HG03521 (cell line): ENCODE measurements at regions not wholly inside any gene's neighbourhood (a gene's known extent, or its start where the extent isn't known, plus 50 kb on each side); places are given as distances from the start of the nearest gene placed in this dataset.
"Not testable (repeated sequence)": the region's sequence is repeated elsewhere in the genome, so short reads cannot be mapped to it uniquely, and the experiment has no call there.

Experiments used
- ATAC-seq: cut with Tn5 transposase; IDR thresholded peaks from one replicate; pipeline ENCODE4 v1.9.1; 2021; ENCODE audit warnings: mild to moderate bottlenecking, moderate library complexity; ENCODE audit not compliant: unreplicated experiment

DNA sequence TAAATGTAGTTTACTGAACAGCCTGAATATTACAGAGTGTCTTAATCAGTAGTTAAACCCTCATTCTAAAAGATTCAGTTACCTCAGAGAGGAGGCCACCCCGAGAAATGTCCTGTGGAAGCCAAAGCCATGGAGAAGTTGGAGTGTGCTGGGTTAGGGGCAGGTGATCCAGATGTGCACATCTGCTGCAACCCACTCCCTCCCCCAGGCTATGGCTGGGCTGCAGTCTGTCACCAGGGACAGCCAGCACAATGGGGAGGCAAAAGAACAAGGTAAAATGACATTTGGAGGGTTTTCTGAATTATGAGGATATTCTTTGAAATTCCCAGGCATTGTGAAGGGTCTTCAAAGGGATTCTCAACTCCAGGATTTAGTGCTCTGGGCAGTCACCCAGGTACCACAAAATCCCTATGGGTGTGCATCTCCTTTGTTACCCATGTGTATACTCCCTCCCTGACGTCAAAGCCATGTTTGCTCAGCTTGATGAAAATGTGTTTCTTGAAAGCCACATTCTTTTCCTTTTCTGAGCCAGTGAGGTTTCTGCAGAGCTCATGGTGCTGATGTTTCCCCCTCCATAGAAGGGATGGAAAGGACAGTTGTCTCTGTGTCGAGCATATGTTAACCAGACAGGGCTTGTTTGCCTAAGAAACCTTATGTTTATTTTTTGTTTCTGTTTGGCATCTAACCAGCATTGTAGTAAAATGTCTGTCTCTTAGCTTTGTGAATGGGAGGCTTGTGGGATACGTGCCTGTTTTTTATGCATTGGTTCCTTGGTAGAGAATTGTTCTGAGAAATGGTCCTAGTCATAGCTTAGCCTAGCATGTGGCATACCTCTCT lies 212.3 kb upstream of the TBX18 start:
- ATAC-seq, result no peak

DNA sequence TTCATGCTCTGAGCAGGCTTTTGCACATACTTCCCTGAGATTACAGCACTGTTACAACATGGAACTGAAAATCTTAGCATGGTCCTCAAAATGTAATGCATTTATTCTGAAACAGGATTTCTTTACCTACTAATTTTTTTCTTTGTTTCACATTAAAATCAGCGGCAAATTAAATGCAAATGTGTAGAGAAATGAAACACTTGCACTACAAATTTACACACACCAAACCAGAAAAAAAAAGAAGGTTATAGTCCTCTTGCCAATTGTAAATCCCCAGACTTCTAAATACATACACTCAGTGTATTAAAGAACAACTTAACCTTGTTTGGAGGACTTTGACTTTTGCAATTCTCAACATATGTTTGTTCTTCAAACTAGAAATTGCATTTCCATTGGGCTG lies 210.9 kb upstream of the TBX18 start:
- no peak for ATAC-seq

DNA sequence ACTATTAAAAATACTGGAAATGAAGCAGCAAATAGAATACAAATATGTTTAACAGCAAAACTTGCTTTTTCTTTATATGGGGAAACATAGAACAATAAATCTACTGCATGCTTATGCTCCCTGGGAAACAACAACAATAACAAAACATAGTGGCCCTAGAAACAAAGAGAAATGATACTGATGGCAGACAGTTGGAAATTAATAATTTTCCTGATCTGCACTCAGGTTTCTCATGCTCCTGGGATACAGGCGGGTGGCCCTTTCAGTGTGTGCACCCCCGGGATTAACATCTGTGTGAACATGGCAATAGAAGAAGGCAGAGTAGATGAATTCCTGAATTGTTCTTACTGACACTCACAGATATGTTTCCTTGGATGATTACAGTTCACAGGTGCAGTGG lies 209.2 kb upstream of the TBX18 start:
- no peak for ATAC-seq

DNA sequence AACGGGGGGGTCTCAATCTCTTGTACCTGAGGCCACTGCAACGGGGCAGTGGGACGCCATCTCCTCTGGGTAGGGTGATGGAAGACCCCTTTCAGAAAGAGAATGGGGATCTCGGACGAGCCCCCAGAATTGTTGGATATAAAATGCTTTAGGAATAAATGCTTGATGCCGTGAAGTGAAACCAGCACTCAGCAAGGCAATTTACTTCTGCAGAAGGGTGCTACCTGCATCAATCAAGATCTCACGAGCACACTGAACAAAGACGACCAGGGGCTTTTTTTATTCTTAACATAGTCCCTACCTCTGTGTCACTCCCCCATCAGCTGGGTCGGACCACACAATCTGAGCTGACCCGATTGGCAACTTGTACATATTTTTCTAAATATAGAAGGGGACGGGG lies 203.6 kb upstream of the TBX18 start:
- no peak for ATAC-seq

DNA sequence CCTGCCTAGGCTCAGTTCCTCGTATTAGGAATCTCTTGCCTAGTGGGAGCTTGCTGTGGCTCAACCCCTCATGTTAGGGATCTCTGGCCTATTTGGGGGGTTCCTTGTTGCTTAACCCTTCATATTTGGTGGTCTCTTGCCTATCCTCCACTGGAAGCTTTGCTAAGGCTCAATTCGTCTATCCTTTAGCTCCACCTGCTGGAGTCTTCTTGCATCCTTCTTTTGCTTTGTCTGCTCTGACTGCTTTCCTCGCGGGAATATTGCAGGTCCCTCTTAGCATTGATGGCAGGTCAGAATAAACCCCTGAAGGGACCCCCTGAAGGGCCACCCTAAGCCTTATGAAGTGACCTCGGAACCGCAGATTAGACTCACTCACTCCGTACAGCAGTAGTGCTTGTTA lies 203.0 kb upstream of the TBX18 start:
- no peak for ATAC-seq

DNA sequence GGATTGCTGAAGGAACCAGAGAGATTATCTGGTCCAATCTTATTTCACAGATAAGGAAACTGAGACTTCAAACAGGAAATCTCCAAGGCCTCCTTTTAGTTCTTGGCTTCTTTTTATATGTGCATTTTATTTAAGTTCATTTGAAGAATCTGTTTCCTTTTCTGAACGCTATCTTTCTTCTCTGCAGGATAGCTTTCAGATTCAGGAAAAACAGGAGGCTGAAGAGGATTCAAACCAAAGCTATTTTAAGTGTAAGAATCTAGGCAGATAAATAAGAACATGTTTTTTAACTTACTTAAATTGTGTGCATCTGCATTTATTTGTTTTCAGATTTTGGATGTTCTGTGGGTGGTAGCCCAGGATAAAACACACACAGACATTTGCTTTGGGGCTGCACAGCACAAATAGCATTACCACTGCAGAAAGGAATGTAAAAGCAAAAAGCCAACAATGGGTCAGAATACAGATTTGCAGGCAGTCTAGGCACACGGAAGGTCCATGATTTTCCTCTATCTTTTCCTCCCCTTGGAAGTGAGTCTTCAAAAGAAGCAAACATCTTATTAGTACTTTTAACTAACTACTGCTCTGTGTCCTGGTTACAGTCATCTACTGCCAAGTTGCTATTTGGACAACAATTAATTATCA lies 188.8 kb upstream of the TBX18 start:
- no peak for ATAC-seq

DNA sequence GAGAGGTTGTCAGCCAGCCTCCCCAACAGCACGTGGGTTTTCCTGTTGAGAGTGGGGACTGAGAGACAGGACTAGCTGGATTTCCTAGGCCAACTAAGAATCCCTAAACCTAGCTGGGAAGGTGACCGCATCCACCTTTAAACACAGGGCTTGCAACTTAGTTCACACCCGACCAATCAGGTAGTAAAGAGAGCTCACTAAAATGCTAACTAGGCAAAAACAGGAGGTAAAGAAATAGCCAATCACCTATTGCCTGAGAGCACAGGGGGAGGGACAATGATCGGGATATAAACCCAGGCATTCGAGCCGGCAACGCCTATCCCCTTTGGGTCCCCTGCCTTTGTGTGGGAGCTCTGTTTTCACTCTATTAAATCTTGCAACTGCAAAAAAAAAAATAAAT lies 180.5 kb upstream of the TBX18 start:
- not testable (repeated sequence) for ATAC-seq

DNA sequence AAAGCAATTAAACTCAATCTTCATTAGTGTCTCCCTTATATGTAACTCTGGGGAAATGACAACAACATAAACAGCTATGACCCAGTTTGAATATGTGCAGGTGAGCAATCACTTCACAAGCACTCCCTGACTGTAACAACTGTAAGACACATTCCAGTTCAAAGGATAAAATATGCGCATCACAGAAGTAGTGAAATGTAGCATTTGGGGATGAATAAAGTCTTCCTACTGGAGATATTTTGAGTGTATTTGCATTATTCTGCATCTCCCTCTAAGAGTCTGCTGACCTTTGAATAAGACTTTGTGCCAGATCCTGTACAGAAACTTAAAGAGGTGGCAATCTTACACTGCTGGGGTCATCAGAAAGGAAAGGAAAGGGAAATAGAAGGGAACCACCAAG lies 179.5 kb upstream of the TBX18 start:
- no peak for ATAC-seq

DNA sequence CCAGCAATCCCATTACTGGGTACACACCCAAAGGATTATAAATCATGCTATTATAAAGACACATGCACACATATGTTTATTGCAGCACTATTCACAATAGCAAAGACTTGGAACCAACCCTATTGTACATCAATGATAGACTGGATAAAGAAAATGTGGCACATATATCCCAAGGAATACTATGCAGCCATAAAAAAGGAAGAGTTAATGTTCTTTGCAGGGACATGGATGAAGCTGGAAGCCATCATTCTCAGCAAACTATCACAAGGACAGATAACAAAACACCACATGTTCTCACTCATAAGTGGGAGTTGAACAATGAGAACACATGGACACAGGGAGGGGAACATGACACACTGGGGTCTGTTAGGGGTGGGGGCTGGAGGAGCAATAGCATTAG lies 177.2 kb upstream of the TBX18 start:
- not testable (repeated sequence) for ATAC-seq

DNA sequence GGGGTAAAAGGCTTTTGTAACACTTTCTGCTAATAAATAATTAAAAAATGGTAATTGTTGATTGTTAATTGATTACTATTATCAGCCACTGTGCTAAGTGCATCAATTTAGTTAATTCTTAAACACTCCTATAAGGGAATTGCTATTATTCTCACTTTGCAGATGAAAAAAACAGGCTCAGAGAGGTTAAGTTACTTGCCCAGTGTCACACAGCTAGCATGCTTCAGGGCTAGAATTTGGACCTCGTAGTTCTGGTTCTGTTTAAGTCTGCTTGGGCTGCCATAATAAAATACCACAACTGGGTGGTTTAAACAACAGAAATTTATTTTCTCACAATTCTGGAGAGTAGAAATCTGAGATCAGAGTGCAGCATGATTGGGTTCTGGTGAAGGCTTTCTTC lies 164.8 kb upstream of the TBX18 start:
- ATAC-seq, result no peak

DNA sequence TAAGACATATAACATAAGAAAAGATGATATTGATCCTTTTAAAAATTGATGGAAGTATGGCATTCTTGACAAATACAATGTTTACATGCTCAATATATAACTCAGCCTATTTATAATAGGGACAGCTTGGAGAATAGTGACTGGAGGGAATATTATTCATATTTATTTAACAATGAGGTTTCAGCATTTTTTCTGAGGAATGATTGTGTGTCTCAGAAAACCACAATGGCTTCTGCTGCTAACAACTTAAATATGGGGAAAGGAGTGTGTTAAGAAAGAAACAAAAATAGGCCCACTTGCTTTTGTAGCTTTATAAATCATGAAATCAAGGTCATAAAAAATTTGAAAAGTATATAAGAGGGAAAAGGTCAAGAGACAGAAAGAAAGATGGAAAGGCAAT lies 163.2 kb upstream of the TBX18 start:
- no peak for ATAC-seq

DNA sequence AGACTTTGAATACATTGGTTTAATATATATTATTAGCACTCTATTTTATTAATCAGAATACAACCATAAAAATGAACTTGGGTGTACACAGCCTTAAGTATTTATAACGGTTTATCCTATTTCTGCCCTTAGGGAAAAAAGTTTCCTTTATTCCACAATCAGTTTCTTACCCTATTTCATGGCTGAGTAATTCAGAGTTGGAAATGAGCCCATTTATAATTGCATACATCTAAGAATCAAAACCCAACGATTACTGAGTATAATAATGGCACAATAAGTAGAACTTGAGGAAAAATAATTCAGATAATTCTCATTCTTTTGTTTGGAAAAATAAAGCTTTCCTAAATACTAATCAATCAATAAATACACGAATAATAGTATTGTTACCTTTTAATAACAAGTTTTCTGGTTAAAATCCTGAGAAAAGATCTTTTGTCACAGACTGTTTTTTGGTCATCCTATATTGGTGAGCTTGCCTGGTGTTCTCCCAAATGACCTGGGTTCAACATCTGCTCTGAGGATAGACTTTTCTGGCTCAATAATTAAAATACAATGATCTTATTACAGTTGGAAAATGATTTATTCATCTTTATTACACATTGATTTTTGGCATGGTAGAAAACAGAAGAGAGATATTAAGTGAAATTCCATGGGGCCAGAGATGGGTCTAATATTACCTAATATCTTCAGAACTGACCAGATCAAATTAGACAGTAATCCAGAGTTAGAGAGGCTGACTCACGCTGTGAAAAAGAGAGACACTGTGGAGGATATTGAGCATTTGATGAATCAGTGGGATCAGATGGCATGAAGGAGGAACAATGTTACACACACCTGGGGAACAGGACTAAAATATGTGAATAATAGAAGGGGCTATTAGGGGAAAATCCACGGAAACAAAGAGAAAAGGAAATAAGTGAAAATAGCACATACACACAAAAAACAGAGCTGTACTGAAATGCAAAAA lies 162.1 kb upstream of the TBX18 start:
- ATAC-seq, result no peak

DNA sequence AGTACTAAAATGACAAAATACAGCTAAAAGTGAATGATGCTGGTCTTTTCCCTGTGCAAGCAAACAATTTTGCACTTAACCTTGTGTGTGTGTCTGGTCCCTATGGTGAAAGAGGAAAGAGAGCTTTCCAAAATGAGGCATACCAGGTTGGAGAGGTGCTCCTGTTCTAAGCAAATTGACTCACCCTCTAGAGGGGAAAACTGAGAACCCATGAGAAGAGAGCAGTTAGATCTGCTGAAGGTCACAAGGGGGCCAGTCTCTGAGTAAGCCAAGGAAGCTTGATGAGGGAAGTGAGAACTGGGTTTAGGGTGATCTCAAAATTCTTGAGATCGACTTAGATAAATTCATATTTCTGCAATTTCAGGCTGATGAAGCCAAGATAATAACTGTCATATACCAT lies 157.5 kb upstream of the TBX18 start:
- ATAC-seq, result no peak

DNA sequence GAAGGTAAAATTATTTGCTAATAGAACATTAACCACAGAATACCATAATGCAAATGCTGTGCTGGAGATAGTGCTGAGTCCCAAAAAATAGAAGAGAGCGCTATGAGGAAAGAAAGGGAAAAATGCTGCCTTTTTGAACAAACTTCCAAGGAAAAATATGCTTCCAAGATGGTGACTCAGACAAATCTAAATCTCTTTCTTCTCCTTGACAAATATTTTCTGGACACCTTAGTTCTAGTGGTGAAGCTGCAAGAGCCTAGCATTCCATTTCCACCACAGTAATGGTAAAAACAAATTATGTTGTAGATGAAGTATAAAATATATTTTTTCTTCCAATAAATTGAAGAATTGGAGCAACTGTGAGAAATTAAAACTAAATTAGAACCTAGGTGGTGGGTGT lies 155.6 kb upstream of the TBX18 start:
- ATAC-seq, result no peak

DNA sequence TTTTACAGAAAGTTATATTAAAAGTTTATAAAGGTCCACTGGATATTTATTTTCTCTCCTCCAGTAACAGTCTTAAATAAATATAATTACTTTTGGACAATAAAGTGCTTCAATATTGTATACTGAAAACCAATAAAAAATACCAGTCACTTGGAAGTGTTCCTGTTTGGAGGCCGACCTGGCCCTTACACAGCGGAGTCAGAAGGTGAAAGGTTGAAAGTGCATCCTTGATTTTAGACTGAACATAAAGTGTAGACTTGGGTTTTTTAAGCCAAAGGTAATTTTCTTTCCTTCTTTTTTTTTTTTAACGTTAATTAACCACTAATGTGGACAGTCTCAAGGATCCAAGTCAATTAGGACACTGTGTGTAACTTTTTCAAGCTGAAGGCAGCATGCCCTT lies 152.3 kb upstream of the TBX18 start:
- ATAC-seq, result no peak

DNA sequence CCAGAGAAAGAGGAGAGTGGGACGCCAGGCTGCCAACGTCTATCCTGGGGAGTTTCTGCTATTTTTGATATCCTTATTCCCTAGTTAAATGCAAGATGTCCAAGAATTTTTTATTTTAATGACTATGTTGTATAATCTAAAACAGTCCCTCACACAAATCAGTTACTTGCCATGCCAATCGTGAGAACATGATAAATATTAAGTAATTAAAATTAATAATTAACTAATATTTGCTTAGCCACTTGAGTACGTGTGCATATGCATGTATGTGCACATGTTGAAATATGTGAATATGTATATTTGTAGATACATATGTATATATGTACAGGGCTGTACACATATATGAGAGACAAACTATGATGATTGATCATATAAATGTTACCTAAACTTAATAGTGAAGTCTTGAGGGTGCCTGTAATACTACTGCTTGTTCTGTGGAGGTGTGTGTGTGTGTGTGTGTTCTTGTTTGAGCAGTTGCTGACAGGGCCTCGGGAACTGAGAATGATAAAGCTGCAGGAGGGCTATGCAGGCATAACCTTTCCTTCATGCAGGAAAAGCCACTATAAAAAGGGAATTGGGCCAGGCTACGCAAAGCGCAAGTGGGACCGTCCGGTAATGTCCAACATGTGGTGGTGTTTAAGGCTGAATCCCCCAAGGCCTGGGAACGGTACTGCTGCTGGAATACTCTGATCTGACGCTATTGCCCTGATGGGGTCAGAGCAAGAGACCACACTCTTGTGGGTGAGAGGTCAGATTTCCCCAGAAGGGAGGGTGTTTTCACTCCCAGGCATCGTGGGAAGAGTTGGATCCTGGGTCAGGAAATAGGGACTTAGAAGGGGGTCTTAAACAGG lies 148.3 kb upstream of the TBX18 start:
- no peak for ATAC-seq

DNA sequence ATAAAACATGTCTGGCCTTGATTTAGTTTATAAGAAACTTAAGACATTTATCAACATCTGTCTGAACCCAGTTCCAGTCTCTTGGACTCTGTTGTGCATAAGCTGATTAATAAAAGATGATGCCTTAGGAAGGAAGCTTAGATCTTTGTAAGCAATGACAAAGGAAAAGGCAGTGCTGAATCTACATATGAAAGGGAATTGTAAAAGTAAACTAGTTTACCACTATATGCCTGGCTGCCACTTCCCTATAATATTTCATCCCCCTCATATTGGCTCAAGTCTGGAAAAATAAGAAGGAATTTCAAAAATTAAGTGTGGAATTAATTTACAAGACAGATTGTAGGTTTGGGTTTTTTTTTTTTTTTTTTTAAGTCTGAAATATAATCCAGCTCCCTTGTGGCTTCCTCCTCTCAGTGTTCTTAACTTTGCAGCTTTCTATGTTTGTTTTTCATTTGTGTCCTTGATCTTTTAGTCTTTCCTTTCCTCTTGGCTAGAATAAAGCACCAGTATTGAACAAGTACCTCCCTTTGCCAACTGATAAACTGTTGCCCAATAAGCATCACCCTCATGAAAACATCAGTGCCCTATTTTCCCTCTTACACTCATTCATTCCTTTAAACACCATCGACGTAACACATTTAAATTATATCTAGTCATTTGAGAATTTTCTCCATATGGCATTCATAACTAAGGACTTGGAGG lies 146.7 kb upstream of the TBX18 start:
- ATAC-seq, result no peak

DNA sequence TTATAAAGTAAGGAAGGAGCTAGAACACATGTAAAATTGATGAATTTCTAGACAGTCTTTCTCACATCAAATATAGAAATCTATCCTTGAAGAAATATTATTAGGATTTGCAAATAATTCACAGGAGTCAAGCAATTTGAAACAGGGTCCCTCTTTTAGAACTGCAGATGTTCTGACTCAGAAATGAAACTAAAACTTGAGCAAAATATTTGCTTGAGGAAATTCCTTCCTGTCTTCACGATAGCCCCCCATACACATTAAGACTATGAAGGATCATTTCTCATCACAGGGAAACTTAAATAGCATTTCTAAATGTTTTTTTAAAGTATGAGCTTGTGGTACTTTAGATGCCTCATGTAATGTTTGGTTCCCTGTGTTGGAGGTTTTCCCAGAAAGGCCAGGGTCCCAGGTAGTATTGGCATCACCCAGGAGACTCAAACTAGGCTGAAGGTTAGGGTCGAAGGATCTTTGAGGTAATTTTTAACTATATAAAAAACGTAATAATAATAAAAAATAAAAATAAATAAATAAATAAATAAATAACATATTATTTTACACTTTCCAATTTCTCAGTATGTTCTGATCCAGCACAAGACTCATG lies 144.0 kb upstream of the TBX18 start:
- no peak for ATAC-seq

DNA sequence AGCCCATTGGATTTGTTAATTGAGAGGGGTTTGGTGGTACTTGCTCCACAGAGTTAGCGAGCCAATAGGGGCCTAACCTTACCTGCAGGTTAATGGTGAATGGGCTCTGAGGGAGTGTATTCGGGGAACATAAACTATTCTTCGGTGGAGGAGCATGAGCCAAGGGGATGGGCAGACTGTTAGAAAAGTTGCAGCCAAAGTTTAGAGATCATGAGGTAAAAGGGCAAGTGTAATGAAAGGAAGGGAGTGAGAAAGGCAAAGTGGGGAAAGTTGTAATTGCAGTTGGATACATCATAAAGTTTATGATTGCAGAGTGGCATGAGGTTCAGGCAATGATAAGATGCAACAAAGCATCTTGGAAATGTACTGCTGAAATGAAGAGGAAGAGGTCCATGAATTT lies 142.1 kb upstream of the TBX18 start:
- no peak for ATAC-seq

DNA sequence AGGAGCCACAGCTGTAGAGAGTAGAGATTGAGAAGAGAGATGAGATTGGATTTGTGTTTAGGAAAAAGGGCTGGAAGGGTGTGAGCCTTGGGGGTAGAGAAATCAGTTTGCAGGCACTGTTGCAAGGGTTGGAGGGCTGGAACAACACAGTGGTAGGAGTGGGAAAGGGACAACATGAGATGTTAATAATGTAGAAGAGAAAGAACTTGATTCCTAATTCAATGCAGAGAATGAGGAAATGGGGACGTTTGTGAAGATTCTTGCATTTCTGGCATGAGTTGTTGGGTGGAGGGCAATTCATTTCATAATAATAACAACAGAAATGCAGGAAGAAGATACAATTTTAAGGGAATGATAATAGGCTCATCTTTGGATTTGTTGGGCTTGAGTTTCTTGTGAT lies 141.4 kb upstream of the TBX18 start:
- no peak for ATAC-seq
